ENCODE measurements at regions not wholly inside any gene's neighbourhood (a gene's known extent, or its start where the extent isn't known, plus 50 kb on each side); places are given as distances from the start of the nearest gene placed in this dataset.

- TF ChIP-seq, protein P1, sequence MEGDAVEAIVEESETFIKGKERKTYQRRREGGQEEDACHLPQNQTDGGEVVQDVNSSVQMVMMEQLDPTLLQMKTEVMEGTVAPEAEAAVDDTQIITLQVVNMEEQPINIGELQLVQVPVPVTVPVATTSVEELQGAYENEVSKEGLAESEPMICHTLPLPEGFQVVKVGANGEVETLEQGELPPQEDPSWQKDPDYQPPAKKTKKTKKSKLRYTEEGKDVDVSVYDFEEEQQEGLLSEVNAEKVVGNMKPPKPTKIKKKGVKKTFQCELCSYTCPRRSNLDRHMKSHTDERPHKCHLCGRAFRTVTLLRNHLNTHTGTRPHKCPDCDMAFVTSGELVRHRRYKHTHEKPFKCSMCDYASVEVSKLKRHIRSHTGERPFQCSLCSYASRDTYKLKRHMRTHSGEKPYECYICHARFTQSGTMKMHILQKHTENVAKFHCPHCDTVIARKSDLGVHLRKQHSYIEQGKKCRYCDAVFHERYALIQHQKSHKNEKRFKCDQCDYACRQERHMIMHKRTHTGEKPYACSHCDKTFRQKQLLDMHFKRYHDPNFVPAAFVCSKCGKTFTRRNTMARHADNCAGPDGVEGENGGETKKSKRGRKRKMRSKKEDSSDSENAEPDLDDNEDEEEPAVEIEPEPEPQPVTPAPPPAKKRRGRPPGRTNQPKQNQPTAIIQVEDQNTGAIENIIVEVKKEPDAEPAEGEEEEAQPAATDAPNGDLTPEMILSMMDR (IDR thresholded peaks at IDR 0.05; ENCODE audit: low read depth, low read length): no peak
- no peak for TF ChIP-seq POLR2A (IDR thresholded peaks at IDR 0.05; ENCODE audit: extremely low read depth, insufficient read length)
Measured at GRCh38 chr6:169936355-169936975, 185.0 kb downstream of the ERMARD start.
